ENCODE measurements at regions not wholly inside any gene's neighbourhood (a gene's known extent, or its start where the extent isn't known, plus 50 kb on each side); places are given as distances from the start of the nearest gene placed in this dataset.

DNA sequence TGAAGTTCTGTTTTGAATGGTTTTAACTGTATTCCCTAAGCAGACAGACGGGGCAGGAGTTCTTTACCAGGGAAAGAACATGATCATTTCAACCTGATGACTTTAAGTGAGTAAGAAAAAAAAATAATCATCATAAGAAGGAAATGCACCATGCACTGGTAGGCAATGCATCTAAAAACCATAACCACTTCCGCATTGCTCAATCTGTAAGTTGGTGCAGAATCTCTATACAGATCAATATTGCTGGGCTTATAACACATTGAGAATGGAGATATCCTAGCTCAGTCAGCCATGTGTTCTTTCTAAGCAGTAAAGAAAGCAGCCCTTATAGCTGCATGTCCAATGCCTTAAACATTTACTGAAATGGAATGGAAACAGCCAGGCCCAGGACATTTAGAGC, 407.1 kb upstream of the DMAC1 start:
- ChIA-PET CTCF (no interaction called here), POLR2A (no interaction called here)

DNA sequence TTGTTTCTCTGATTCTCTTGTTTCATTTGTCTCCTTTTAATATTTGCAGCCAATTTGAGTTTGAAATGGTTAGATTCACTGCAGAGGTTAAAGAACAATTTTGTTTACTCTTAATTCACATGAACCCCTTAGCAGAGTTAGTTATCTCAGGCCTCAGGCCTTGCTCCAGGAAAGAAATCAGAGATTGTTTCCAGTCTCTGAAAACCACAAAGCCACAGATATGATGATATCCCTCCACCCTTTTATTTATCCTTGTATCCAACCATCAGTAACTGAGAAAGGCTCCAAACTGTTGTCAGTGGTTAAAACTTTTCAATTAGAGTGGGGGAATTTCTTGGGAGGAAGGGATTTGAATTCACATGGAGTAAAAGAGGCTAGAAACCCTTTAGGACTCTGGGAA, 406.0 kb upstream of the DMAC1 start:
- Mint-ChIP-seq H3K27me3 (no peaks in the 10 kb centered on the region), H3K9me3 (no peaks in the 10 kb centered on the region), H3K4me3 (no peak overlapping the region), H3K36me3 (ENCODE audit: low read depth) (no peaks in the 10 kb centered on the region), H3K27ac (no peak overlapping the region), H3K4me1 (no peaks in the 10 kb centered on the region)
- DNase-seq (no peak), ATAC-seq (ENCODE audit: low read depth) (no peak)
- TF ChIP-seq, protein P1, sequence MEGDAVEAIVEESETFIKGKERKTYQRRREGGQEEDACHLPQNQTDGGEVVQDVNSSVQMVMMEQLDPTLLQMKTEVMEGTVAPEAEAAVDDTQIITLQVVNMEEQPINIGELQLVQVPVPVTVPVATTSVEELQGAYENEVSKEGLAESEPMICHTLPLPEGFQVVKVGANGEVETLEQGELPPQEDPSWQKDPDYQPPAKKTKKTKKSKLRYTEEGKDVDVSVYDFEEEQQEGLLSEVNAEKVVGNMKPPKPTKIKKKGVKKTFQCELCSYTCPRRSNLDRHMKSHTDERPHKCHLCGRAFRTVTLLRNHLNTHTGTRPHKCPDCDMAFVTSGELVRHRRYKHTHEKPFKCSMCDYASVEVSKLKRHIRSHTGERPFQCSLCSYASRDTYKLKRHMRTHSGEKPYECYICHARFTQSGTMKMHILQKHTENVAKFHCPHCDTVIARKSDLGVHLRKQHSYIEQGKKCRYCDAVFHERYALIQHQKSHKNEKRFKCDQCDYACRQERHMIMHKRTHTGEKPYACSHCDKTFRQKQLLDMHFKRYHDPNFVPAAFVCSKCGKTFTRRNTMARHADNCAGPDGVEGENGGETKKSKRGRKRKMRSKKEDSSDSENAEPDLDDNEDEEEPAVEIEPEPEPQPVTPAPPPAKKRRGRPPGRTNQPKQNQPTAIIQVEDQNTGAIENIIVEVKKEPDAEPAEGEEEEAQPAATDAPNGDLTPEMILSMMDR (IDR thresholded peaks at IDR 0.05): no peak
- intact Hi-C loops (cut with micrococcal nuclease): no loop called here
- ChIA-PET POLR2A (no interaction called here), CTCF (no interaction called here)

More for the DNA sequence above, 407.1 kb upstream of the DMAC1 start:
- no peaks in the 10 kb centered on the region for H3K36me3 Mint-ChIP-seq (ENCODE audit: low read depth)
- no peaks in the 10 kb centered on the region for H3K9me3 Mint-ChIP-seq
- H3K4me1 Mint-ChIP-seq: no peaks in the 10 kb centered on the region
- H3K27ac Mint-ChIP-seq: no peak overlapping the region
- no peak overlapping the region for H3K4me3 Mint-ChIP-seq
- TF ChIP-seq, protein P1 (IDR thresholded peaks at IDR 0.05): no peak
- DNase-seq (no peak), ATAC-seq (ENCODE audit: low read depth) (no peak)
- intact Hi-C loops (cut with micrococcal nuclease): no loop called here
- peaks cover 2% of the 10 kb centered on the region for H3K27me3 Mint-ChIP-seq

DNA sequence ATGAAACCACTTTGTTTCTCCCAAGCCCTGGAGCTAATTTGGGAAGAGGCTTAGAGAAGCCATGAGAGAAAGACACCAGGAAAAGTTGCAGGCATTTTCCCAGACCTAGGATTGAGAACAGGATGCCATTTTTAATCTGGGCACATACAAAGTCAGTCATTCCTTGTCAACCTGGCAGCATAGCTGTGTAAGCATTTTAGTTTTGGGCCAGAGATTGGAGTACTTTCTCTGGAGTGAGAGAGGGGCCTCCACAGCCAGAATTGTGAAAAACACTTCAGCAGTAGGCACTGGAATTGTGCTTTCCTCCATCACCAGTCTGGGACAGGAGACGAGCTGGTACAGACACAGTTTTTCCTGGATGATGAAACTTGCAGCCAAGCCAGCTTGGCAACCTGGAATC, 390.3 kb upstream of the DMAC1 start:
- ATAC-seq (ENCODE audit: low read depth) (no peak), DNase-seq (no peak)
- TF ChIP-seq, protein P1 (IDR thresholded peaks at IDR 0.05): no peak
- H3K27ac Mint-ChIP-seq: no peak overlapping the region
- H3K9me3 Mint-ChIP-seq: peaks cover 19% of the 10 kb centered on the region
- POLR2A ChIA-PET: no interaction called here
- peaks cover 1% of the 10 kb centered on the region for H3K36me3 Mint-ChIP-seq (ENCODE audit: low read depth)
- intact Hi-C loops (cut with micrococcal nuclease): no loop called here
- CTCF ChIA-PET: no interaction called here
- H3K4me3 Mint-ChIP-seq: no peak overlapping the region
- H3K27me3 Mint-ChIP-seq: peaks cover 2% of the 10 kb centered on the region
- peaks cover 4% of the 10 kb centered on the region for H3K4me1 Mint-ChIP-seq

DNA sequence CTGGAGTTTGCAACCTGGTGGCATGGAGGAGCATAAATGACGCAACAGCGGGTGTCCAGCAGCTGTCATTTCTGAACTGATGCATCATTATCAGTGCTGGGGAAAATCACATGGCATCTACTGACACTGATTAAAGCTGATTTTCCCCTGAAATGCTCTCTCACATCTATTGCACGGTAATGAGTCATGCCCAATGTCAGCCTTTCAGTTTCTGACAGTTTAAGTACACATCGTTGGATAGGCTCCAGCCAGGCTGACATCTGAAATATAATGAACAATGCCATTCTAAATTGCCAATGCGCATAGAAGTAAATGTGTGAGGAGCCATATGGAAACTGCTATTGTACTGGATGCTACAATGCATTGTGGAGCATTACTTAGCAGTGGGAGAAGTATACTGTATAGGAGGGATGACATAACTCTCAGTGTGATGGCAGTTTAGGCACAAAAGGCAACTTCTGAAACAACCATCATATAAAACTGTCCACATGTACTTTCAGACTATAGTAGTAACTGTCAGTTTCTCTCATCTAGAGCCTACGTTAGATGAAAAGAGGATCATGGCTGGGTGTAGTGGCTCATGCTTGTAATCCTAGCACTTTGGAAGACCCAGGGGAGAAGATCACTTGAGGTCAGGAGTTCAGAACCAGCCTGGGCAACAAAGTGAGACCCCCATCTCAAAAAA, 389.3 kb upstream of the DMAC1 start:
- Mint-ChIP-seq H3K36me3 (ENCODE audit: low read depth) (peaks cover 1% of the 10 kb centered on the region), H3K4me1 (peaks cover 4% of the 10 kb centered on the region), H3K27me3 (peaks cover 2% of the 10 kb centered on the region), H3K27ac (no peak overlapping the region), H3K9me3 (peaks cover 19% of the 10 kb centered on the region), H3K4me3 (no peak overlapping the region)
- no peak for ATAC-seq (ENCODE audit: low read depth)
- TF ChIP-seq, protein P1 (IDR thresholded peaks at IDR 0.05): no peak
- intact Hi-C loops (cut with micrococcal nuclease): no loop called here
- CTCF ChIA-PET: no interaction called here
- DNase-seq: no peak
- POLR2A ChIA-PET: no interaction called here

DNA sequence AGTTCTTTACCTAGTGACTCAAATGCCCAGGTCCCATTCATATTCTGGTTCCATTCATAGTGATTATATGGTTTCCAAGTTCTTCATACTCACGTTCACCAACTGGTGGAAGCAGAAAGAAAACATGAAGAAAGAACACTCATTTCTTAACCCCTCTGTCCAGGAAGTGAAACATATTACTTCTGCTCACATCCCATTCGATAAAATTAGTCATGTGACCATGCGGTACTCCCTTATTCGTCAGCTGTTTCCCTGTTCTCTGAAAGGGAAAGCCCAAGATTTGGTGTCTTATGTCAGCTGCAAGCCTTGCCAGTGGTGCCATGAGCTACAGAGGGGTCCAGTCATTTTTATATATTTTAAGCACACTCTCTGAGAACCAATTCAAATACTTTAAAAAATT, 387.0 kb upstream of the DMAC1 start:
- TF ChIP-seq, protein P1 (IDR thresholded peaks at IDR 0.05): no peak
- ChIA-PET CTCF (no interaction called here), POLR2A (no interaction called here)
- Mint-ChIP-seq H3K36me3 (ENCODE audit: low read depth) (no peaks in the 10 kb centered on the region), H3K27me3 (peaks cover under 1% of the 10 kb centered on the region), H3K4me1 (peaks cover 4% of the 10 kb centered on the region), H3K9me3 (peaks cover under 1% of the 10 kb centered on the region), H3K4me3 (no peak overlapping the region), H3K27ac (no peak overlapping the region)
- DNase-seq: no peak
- ATAC-seq (ENCODE audit: low read depth): peak; percentile 40
- intact Hi-C loops (cut with micrococcal nuclease): no loop called here
